ENCODE measurements at regions not wholly inside any gene's neighbourhood (a gene's known extent, or its start where the extent isn't known, plus 50 kb on each side); places are given as distances from the start of the nearest gene placed in this dataset.

DNA sequence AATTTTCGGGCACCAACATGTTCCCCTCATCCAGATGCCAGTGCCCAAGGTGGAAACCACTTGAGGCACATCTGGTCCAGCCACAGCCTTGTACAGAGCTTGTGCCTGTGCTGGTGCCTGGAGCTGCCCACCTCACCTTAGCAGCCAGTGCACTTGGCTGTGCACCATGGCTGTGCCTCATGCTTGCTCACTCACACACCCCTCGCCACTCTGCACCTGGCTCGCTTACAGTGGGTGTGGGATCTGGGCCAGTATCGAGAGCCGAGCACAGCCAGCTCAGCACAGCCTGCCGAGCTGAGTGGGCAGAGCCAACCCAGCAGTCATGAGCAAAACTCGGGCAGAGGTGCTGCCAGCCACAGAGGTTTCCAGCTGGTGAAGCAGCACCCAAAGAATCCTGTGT, 139.9 kb upstream of the NUPR2 start:
- TF ChIP-seq EZH2 (IDR thresholded peaks at IDR 0.05; ENCODE audit: insufficient read depth, poor library complexity, severe bottlenecking) (no peak), EZH2phosphoT487 (IDR thresholded peaks at IDR 0.05; ENCODE audit: insufficient read depth, low read depth) (no peak)

Data from GM23248 (cell line).